IMR-90 (cell line): ENCODE measurements at regions not wholly inside any gene's neighbourhood (a gene's known extent, or its start where the extent isn't known, plus 50 kb on each side); places are given as distances from the start of the nearest gene placed in this dataset.

Experiments
- BHLHE40 ChIP-seq: fragments of 150-350 bp; IDR thresholded peaks from 2 replicates; pipeline ENCODE4 v1.6.1; 2016; ENCODE audit warnings: mild to moderate bottlenecking, low read depth, low read length
- CEBPB ChIP-seq: IDR thresholded peaks from 2 replicates; pipeline ENCODE4 v1.6.1; 2012; ENCODE audit warnings: low read depth, low read length, improper control_type of control experiment
- CTCF ChIP-seq: conservative IDR thresholded peaks from 2 replicates; pipeline ENCODE4 v1.5.1; 2012; ENCODE audit warnings: mild to moderate bottlenecking, low read depth, low read length, improper control_type of control experiment
- ELK1 ChIP-seq: fragments of 150-350 bp; IDR thresholded peaks from 2 replicates; pipeline ENCODE4 v1.6.1; 2016; ENCODE audit warnings: low read depth, mild to moderate bottlenecking, low read length, moderate library complexity, borderline replicate concordance
- FOS ChIP-seq: fragments of 150-350 bp; IDR thresholded peaks from 2 replicates; pipeline ENCODE4 v1.6.1; 2016; ENCODE audit warnings: low read depth, low read length
- MAFK ChIP-seq: IDR thresholded peaks from 2 replicates; pipeline ENCODE4 v1.6.1; 2012; ENCODE audit warnings: low read depth, low read length, improper control_type of control experiment
- MXI1 ChIP-seq: IDR thresholded peaks from 2 replicates; pipeline ENCODE4 v1.6.1; 2012; ENCODE audit warnings: low read depth, mild to moderate bottlenecking, low read length, moderate library complexity, borderline replicate concordance
- POLR2A ChIP-seq: IDR thresholded peaks from 2 replicates; pipeline ENCODE4 v1.6.1; 2012; ENCODE audit warnings: mild to moderate bottlenecking, low read depth, low read length
- RAD21 ChIP-seq: IDR thresholded peaks from 2 replicates; pipeline ENCODE4 v1.6.1; 2012; ENCODE audit warnings: low read length, improper control_type of control experiment
- RCOR1 ChIP-seq: IDR thresholded peaks from 2 replicates; pipeline ENCODE4 v1.6.1; 2012; ENCODE audit warnings: mild to moderate bottlenecking, low read length, improper control_type of control experiment; ENCODE audit not compliant: insufficient replicate concordance
- RFX5 ChIP-seq: IDR thresholded peaks from 2 replicates; pipeline ENCODE4 v1.8.0; 2012; ENCODE audit warnings: low read depth, mild to moderate bottlenecking, low read length, moderate library complexity
- SMC3 ChIP-seq: fragments of 150-350 bp; IDR thresholded peaks from 2 replicates; pipeline ENCODE4 v1.6.1; 2016; ENCODE audit warnings: low read depth, mild to moderate bottlenecking, antibody characterized with exemption, low read length, moderate library complexity
- USF2 ChIP-seq: fragments of 150-350 bp; IDR thresholded peaks from 2 replicates; pipeline ENCODE4 v1.6.1; 2017; ENCODE audit warnings: mild to moderate bottlenecking, antibody characterized with exemption, low read length, low read depth

GRCh38 chr9:105147110-105147871 lies 97.2 kb upstream of the SLC44A1 start:
- TF ChIP-seq MXI1: no peak
- no peak for TF ChIP-seq CTCF
- TF ChIP-seq POLR2A: no peak
- no peak for TF ChIP-seq BHLHE40
- no peak for TF ChIP-seq USF2
- TF ChIP-seq SMC3: no peak
- TF ChIP-seq CEBPB: no peak
- TF ChIP-seq RCOR1: no peak
- no peak for TF ChIP-seq FOS
- no peak for TF ChIP-seq RFX5
- TF ChIP-seq MAFK: no peak
- TF ChIP-seq RAD21: no peak
- no peak for TF ChIP-seq ELK1
